ENCODE measurements at regions not wholly inside any gene's neighbourhood (a gene's known extent, or its start where the extent isn't known, plus 50 kb on each side); places are given as distances from the start of the nearest gene placed in this dataset.

- H3K27ac ChIP-seq = no peak overlapping the region
- TF ChIP-seq CTCF (IDR thresholded peaks at IDR 0.05) = no peak
- no peak for TF ChIP-seq ZFX (IDR thresholded peaks at IDR 0.05; ENCODE audit: borderline replicate concordance)
These were observed 210.7 kb upstream of the ANKRD55 start for GRCh38 chr5:56443826-56444225.

- no peak overlapping the region for H3K27ac ChIP-seq
- TF ChIP-seq CTCF (IDR thresholded peaks at IDR 0.05) (no peak), ZFX (IDR thresholded peaks at IDR 0.05; ENCODE audit: borderline replicate concordance) (no peak)
These were observed 208.0 kb upstream of the ANKRD55 start for GRCh38 chr5:56440871-56441740.

GRCh38 chr5:56434986-56435385 is 201.9 kb upstream of the ANKRD55 start:
- H3K27ac ChIP-seq = no peak overlapping the region
- TF ChIP-seq CTCF (IDR thresholded peaks at IDR 0.05) = no peak
- no peak for TF ChIP-seq ZFX (IDR thresholded peaks at IDR 0.05; ENCODE audit: borderline replicate concordance)

- no peak overlapping the region for H3K27ac ChIP-seq
These were observed 200.0 kb upstream of the ANKRD55 start for GRCh38 chr5:56433039-56433617.

GRCh38 chr5:56432321-56432720 is 199.2 kb upstream of the ANKRD55 start:
- TF ChIP-seq ZFX (IDR thresholded peaks at IDR 0.05; ENCODE audit: borderline replicate concordance) (no peak), CTCF (IDR thresholded peaks at IDR 0.05) (no peak)
- H3K27ac ChIP-seq = no peak overlapping the region

More at GRCh38 chr5:56433039-56433617, 200.0 kb upstream of the ANKRD55 start:
- TF ChIP-seq CTCF (IDR thresholded peaks at IDR 0.05) (no peak), ZFX (IDR thresholded peaks at IDR 0.05; ENCODE audit: borderline replicate concordance) (no peak)

- H3K27ac ChIP-seq = no peak overlapping the region
- TF ChIP-seq ZFX (IDR thresholded peaks at IDR 0.05; ENCODE audit: borderline replicate concordance) = no peak
These were observed 197.3 kb upstream of the ANKRD55 start for GRCh38 chr5:56430422-56430821.

GRCh38 chr5:56429110-56429561 is 196.0 kb upstream of the ANKRD55 start:
- H3K27ac ChIP-seq = no peak overlapping the region
- no peak for TF ChIP-seq CTCF (IDR thresholded peaks at IDR 0.05)
- no peak for TF ChIP-seq ZFX (IDR thresholded peaks at IDR 0.05; ENCODE audit: borderline replicate concordance)
